ENCODE measurements at regions not wholly inside any gene's neighbourhood (a gene's known extent, or its start where the extent isn't known, plus 50 kb on each side); places are given as distances from the start of the nearest gene placed in this dataset.
"Not testable (repeated sequence)": the region's sequence is repeated elsewhere in the genome, so short reads cannot be mapped to it uniquely, and the experiment has no call there.

- not testable (repeated sequence) for H4K8ac ChIP-seq (ENCODE audit: low read depth, low read length); H3K36me3 ChIP-seq (ENCODE audit: control insufficient read depth in 1 of 2, insufficient read depth in 2 of 2, low read length in 2 of 2); H2BK5ac ChIP-seq (ENCODE audit: low read depth, low read length, poor library complexity); H3K9ac ChIP-seq (ENCODE audit: low read length); H3K4me2 ChIP-seq (ENCODE audit: low read length); H3K14ac ChIP-seq (ENCODE audit: low read length); H4K91ac ChIP-seq (ENCODE audit: low read depth, low read length); H3K4ac ChIP-seq (ENCODE audit: low read depth, low read length); H2BK120ac ChIP-seq (ENCODE audit: insufficient read depth, low read length, poor library complexity); H3K23ac ChIP-seq (ENCODE audit: low read length); H3K79me1 ChIP-seq (ENCODE audit: low read length); H2AK5ac ChIP-seq (ENCODE audit: low read length); DNase-seq; H3K4me1 ChIP-seq (ENCODE audit: control insufficient read depth in 1 of 2, insufficient read depth in 2 of 2, low read length in 2 of 2); H4K12ac ChIP-seq (ENCODE audit: low read depth, low read length); H2BK12ac ChIP-seq (ENCODE audit: low read length); H3K27me3 ChIP-seq (ENCODE audit: insufficient read depth, low read length); H3K18ac ChIP-seq (ENCODE audit: low read length); H3K9me3 ChIP-seq (ENCODE audit: insufficient read depth, low read depth, low read length); H3K4me3 ChIP-seq (ENCODE audit: low read depth, low read length); H3K27ac ChIP-seq (ENCODE audit: low read depth, low read length); H3K79me2 ChIP-seq (ENCODE audit: control insufficient read depth, insufficient read depth, low read length, poor library complexity); H2AFZ ChIP-seq (ENCODE audit: insufficient read depth, low read length, poor library complexity)
- no CpG with 5 or more reads among the region's 3 CpGs for WGBS (ENCODE audit: extremely low coverage, insufficient coverage, insufficient read length)
Observed at GRCh38 chr2:111500536-111501062, 379.9 kb downstream of the BCL2L11 start.

GRCh38 chr2:111503844-111504570 lies 380.0 kb downstream of the ANAPC1 start:
- WGBS (ENCODE audit: extremely low coverage, insufficient coverage, insufficient read length): no CpG with 5 or more reads among the region's 5 CpGs
- not testable (repeated sequence) for H3K79me2 ChIP-seq (ENCODE audit: control insufficient read depth, insufficient read depth, low read length, poor library complexity); H3K4me2 ChIP-seq (ENCODE audit: low read length); H3K4me1 ChIP-seq (ENCODE audit: control insufficient read depth in 1 of 2, insufficient read depth in 2 of 2, low read length in 2 of 2); H3K14ac ChIP-seq (ENCODE audit: low read length); H4K91ac ChIP-seq (ENCODE audit: low read depth, low read length); H2AK5ac ChIP-seq (ENCODE audit: low read length); H2BK5ac ChIP-seq (ENCODE audit: low read depth, low read length, poor library complexity); H2BK120ac ChIP-seq (ENCODE audit: insufficient read depth, low read length, poor library complexity); H3K27ac ChIP-seq (ENCODE audit: low read depth, low read length); H3K4ac ChIP-seq (ENCODE audit: low read depth, low read length); H3K18ac ChIP-seq (ENCODE audit: low read length); H3K23ac ChIP-seq (ENCODE audit: low read length); H3K9me3 ChIP-seq (ENCODE audit: insufficient read depth, low read depth, low read length); H3K36me3 ChIP-seq (ENCODE audit: control insufficient read depth in 1 of 2, insufficient read depth in 2 of 2, low read length in 2 of 2); H3K79me1 ChIP-seq (ENCODE audit: low read length); H3K27me3 ChIP-seq (ENCODE audit: insufficient read depth, low read length); H2AFZ ChIP-seq (ENCODE audit: insufficient read depth, low read length, poor library complexity); H4K12ac ChIP-seq (ENCODE audit: low read depth, low read length); H3K9ac ChIP-seq (ENCODE audit: low read length); DNase-seq; H3K4me3 ChIP-seq (ENCODE audit: low read depth, low read length); H4K8ac ChIP-seq (ENCODE audit: low read depth, low read length); H2BK12ac ChIP-seq (ENCODE audit: low read length)

- not testable (repeated sequence) for H3K79me2 ChIP-seq (ENCODE audit: control insufficient read depth, insufficient read depth, low read length, poor library complexity); H4K91ac ChIP-seq (ENCODE audit: low read depth, low read length); H3K27me3 ChIP-seq (ENCODE audit: insufficient read depth, low read length); H3K36me3 ChIP-seq (ENCODE audit: control insufficient read depth in 1 of 2, insufficient read depth in 2 of 2, low read length in 2 of 2); H4K8ac ChIP-seq (ENCODE audit: low read depth, low read length); H3K79me1 ChIP-seq (ENCODE audit: low read length); DNase-seq; H3K23ac ChIP-seq (ENCODE audit: low read length); H3K4me3 ChIP-seq (ENCODE audit: low read depth, low read length); H3K9me3 ChIP-seq (ENCODE audit: insufficient read depth, low read depth, low read length); H2BK5ac ChIP-seq (ENCODE audit: low read depth, low read length, poor library complexity); H2BK12ac ChIP-seq (ENCODE audit: low read length); H3K4me2 ChIP-seq (ENCODE audit: low read length); H3K27ac ChIP-seq (ENCODE audit: low read depth, low read length); H3K4me1 ChIP-seq (ENCODE audit: control insufficient read depth in 1 of 2, insufficient read depth in 2 of 2, low read length in 2 of 2); H2AFZ ChIP-seq (ENCODE audit: insufficient read depth, low read length, poor library complexity); H2BK120ac ChIP-seq (ENCODE audit: insufficient read depth, low read length, poor library complexity); H3K18ac ChIP-seq (ENCODE audit: low read length); H3K9ac ChIP-seq (ENCODE audit: low read length); H4K12ac ChIP-seq (ENCODE audit: low read depth, low read length); H3K14ac ChIP-seq (ENCODE audit: low read length); H3K4ac ChIP-seq (ENCODE audit: low read depth, low read length); H2AK5ac ChIP-seq (ENCODE audit: low read length)
- WGBS (ENCODE audit: extremely low coverage, insufficient coverage, insufficient read length): no CpG with 5 or more reads among the region's 2 CpGs
Observed at GRCh38 chr2:111504571-111504942, 379.4 kb downstream of the ANAPC1 start.

GRCh38 chr2:111505267-111505666 lies 378.7 kb downstream of the ANAPC1 start:
- not testable (repeated sequence) for H3K4me2 ChIP-seq (ENCODE audit: low read length); H3K79me2 ChIP-seq (ENCODE audit: control insufficient read depth, insufficient read depth, low read length, poor library complexity); H2BK5ac ChIP-seq (ENCODE audit: low read depth, low read length, poor library complexity); H3K4me3 ChIP-seq (ENCODE audit: low read depth, low read length); H3K4ac ChIP-seq (ENCODE audit: low read depth, low read length); H3K79me1 ChIP-seq (ENCODE audit: low read length); H3K36me3 ChIP-seq (ENCODE audit: control insufficient read depth in 1 of 2, insufficient read depth in 2 of 2, low read length in 2 of 2); H2AFZ ChIP-seq (ENCODE audit: insufficient read depth, low read length, poor library complexity); H3K23ac ChIP-seq (ENCODE audit: low read length); H3K18ac ChIP-seq (ENCODE audit: low read length); H3K27me3 ChIP-seq (ENCODE audit: insufficient read depth, low read length); H3K27ac ChIP-seq (ENCODE audit: low read depth, low read length); H3K9me3 ChIP-seq (ENCODE audit: insufficient read depth, low read depth, low read length); H4K12ac ChIP-seq (ENCODE audit: low read depth, low read length); H2BK12ac ChIP-seq (ENCODE audit: low read length); H3K14ac ChIP-seq (ENCODE audit: low read length); DNase-seq; H3K9ac ChIP-seq (ENCODE audit: low read length); H2BK120ac ChIP-seq (ENCODE audit: insufficient read depth, low read length, poor library complexity); H4K8ac ChIP-seq (ENCODE audit: low read depth, low read length); H4K91ac ChIP-seq (ENCODE audit: low read depth, low read length); H3K4me1 ChIP-seq (ENCODE audit: control insufficient read depth in 1 of 2, insufficient read depth in 2 of 2, low read length in 2 of 2)
- peak overlapping the region; percentile 37 for H2AK5ac ChIP-seq (ENCODE audit: low read length)
- no CpG with 5 or more reads among the region's 5 CpGs for WGBS (ENCODE audit: extremely low coverage, insufficient coverage, insufficient read length)
